ENCODE measurements at regions not wholly inside any gene's neighbourhood (a gene's known extent, or its start where the extent isn't known, plus 50 kb on each side); places are given as distances from the start of the nearest gene placed in this dataset.

DNA sequence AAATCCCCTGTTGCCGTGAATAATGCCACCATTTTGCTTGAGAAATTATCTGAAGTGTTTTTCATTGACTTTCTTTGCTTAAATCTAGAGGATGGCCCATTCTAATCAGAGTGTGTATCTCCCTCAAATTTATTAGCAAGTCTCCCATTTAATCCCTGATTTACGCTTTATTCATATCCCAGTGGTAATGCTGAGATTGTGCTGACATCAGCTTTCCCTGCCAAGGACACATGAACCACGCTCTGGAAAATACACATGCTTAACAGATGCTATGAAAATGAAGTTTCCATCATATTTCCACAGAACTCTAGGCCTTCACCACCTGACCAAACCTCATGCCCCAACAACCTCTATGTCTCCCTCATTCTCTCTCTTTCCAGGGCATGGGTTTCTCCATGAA is 545.4 kb downstream of the TUSC7 start:
- TF ChIP-seq, protein P1, sequence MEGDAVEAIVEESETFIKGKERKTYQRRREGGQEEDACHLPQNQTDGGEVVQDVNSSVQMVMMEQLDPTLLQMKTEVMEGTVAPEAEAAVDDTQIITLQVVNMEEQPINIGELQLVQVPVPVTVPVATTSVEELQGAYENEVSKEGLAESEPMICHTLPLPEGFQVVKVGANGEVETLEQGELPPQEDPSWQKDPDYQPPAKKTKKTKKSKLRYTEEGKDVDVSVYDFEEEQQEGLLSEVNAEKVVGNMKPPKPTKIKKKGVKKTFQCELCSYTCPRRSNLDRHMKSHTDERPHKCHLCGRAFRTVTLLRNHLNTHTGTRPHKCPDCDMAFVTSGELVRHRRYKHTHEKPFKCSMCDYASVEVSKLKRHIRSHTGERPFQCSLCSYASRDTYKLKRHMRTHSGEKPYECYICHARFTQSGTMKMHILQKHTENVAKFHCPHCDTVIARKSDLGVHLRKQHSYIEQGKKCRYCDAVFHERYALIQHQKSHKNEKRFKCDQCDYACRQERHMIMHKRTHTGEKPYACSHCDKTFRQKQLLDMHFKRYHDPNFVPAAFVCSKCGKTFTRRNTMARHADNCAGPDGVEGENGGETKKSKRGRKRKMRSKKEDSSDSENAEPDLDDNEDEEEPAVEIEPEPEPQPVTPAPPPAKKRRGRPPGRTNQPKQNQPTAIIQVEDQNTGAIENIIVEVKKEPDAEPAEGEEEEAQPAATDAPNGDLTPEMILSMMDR (IDR thresholded peaks at IDR 0.05 in 4 of 5, conservative IDR thresholded peaks at IDR 0.05 in 1 of 5): no peak
- TF ChIP-seq POLR2A (IDR thresholded peaks at IDR 0.05): no peak

All from gastrocnemius medialis (tissue), 4 donors.